T47D (cell line): ENCODE measurements at regions not wholly inside any gene's neighbourhood (a gene's known extent, or its start where the extent isn't known, plus 50 kb on each side); places are given as distances from the start of the nearest gene placed in this dataset.
"Not testable (repeated sequence)": the region's sequence is repeated elsewhere in the genome, so short reads cannot be mapped to it uniquely, and the experiment has no call there.

ENCODE experiments used
- DNase-seq, 2 experiments: peaks; one replicate each; pipeline versions ENCODE4 v3.0.0 to v3.0.0-alpha.2; 2011 to 2012; ENCODE audit warnings: low read depth in 1 of 2, low spot score in 1 of 2
- JUND ChIP-seq: IDR thresholded peaks from 2 replicates; pipeline ENCODE4 v1.6.1; 2012; ENCODE audit warnings: low read depth
- in situ Hi-C: cut with HindIII; loops from 2 replicates; pipeline ENCODE4 v1.10.0; 2016; ENCODE audit warnings: low sequenced_read_pairs, low pct_unique_long_range_greater_than_20kb

DNA sequence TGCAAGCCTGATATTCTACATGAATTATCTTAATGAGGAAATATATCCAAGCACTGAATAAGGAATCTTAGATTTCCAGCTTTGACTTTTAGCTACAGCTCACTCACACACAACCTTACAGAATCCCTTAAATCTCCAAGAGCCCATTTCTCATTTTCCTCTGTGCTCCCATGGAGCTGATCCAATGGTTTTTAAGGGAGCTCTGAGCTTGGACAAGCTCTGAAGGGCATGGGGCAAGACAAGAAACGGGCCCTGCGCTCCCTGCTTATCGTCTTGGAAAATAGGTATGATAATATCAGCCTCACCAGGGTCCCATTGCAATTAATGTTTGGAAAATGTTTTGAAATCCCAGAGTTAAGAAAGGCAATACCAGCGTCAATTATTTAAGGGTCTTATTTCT is 1021.7 kb downstream of the NR2F1-AS1 start:
- in situ Hi-C loops, result no loop called here
- DNase-seq, result no peak
- no peak for TF ChIP-seq JUND

DNA sequence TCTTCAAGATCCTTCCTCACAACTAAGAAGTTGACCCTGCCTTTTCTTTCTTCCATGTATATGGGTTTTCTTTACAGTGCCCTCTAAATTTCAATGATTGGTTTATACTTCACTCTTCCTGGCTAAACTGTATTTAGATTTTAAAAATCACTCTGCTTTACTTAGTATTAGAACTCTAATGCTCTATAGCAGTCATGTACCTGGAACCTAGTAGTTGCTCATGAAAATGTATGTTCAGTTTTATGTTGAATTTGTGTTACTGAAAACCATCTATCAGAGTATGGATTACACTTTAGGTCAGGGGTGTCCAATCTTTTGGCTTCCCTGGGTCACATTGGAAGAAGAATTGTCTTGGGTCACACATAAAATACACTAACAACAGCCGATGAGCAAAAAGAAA is 1024.3 kb downstream of the NR2F1-AS1 start:
- in situ Hi-C loops, result no loop called here
- no peak for DNase-seq
- TF ChIP-seq JUND, result no peak

DNA sequence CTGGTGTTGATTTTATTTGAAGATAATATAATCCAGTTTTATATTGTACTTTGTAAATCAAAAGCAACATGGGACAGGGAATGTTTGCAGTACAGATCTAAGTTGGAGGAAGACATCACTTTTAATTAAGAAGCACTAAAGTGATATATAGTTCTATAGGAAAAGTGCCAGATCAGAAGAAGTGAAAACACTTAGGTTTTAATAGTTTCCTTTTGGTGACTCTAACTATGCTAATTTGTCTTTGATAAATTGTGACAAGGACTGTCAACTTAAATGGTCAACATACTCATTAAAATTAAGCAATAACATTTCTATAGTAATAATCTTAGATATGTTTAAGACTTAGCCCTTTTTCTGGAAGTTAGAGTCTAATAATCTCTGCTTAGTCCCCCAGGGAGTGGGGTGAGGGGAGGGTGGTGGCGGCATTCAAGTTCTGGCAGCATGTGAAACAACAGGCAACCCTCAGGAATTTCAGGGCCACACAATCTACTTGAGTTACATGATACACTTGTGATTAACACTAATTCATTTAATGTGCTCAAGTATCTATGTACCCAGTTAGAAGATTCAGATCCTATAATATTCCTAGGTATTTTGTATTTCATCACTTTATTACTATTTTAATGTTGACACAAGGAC is 1026.5 kb downstream of the NR2F1-AS1 start:
- DNase-seq, result no peak
- in situ Hi-C loops, result no loop called here
- no peak for TF ChIP-seq JUND

DNA sequence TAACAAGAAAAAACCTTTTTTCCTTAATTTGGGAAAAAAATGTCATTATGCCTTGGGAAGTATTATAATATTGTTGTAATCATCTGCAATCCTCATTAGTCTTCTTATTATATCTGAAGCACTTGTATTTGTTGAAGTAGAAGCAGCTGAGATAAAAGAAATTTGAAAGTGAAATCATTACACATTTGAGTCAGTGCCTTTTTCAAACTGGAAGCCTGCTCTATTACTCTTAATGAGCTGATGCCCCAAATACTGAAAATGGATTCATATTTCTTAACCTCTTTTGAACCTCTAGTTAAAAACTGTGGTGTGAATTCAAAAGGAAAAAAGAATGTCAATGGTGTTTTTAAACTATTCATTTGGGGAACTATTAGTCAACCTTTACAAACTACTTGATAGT is 1027.7 kb downstream of the NR2F1-AS1 start:
- DNase-seq, result no peak
- in situ Hi-C loops, result no loop called here
- no peak for TF ChIP-seq JUND

DNA sequence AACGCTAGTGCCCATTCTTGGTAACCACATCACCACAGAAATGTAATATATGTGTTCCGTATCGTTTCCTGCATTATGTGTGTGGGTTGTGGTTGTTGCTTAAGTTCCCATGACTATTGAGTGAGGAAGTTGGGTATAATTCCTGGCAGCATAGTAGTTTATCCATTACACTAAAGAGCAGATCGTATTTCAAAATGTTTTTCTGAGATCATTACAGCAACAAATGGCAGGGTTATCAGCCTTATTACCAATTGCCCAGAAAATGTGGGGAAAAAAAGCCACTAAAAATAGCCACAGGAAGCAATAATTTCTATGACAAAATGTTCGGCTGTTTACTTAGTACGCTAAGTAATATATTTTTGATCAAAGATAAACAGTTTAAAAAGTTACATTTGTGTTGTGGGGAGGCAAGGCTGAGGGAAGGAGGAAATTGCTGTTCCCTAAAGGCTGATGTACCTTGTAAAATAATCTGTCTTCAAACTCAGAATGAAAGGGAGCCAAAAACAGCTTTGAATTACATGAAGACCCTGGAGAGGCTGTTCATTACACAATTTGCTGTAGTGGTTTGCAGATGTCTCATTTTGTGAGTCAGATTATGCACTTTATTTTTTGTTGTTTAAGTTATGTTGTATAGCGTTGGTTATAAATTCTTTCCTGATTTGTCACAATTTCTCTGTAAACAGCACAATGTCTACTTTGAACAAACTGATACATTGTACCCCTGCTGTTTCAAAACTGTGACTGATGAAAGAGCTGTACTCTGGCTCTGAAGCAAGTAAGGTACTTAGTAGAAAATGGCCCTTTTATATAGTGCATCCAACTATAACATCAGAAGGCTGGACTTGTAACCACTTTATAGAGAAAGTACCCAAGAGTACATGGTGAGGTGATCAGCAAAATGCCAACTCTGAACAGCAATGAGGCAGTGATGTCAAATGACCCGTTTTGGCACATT is 1028.5 kb downstream of the NR2F1-AS1 start:
- peak in 1 of 2 experiments; percentile 16 for DNase-seq
- in situ Hi-C loops, result no loop called here
- no peak; the same call in 1 of the 2 replicates for TF ChIP-seq JUND

DNA sequence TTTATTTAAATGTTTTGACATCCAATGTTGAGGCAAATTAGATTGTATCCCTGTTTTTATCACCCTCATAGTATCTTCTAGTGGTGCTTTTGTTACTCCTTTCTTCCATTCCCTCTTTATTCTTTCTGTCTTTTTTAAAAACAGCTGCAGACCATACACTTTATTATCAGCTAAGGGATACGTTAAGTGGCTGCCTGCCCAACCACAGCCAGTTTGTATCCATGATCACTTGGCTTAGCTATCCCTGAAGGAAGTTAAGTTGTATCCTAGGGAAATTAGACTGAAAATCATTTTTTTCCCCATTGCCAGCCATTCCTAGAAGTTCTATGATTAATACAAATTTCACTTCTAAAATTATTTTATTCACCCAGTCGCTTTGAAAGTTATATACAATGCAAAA is 1032.7 kb downstream of the NR2F1-AS1 start:
- in situ Hi-C loops, result no loop called here
- DNase-seq, result no peak
- no peak for TF ChIP-seq JUND

DNA sequence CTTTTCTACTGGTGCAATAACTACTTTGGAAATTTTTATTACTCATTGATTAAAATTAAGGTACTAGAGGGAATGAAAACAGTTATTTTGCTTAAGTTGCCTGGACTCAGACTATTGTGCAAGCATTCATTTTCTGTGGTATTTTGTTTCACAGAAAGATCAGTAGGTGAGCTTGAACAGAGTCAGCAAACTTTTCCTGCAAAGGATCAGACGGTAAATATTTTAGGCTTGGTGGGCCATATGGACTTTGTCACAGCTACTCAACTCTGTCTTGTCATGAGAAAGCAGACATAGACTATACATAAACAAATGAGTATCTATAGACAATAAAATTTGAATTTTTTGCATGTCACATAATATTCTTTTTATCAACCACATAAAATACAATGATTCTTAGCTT is 1036.4 kb downstream of the NR2F1-AS1 start:
- no peak for TF ChIP-seq JUND
- in situ Hi-C loops, result no loop called here
- no peak for DNase-seq

DNA sequence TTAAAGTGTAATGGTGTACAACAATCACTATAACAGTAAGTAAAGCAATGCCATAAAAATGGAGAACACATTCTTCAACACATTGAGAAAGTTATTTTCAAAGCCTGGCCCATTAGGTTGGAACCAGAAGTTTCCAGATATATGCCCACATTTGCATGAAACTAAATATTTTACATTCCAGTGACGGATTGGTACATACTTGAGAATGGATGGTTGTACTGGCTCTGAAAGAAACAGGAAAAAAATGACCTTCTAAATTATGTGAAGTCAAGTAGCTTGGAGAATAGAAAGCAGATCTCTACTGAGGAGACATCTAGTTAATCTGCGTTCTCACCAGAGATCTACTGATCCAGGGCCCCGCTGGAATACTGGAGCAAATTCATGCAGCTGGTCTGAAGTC is 1037.0 kb downstream of the NR2F1-AS1 start:
- TF ChIP-seq JUND, result no peak
- no peak for DNase-seq
- in situ Hi-C loops, result no loop called here

DNA sequence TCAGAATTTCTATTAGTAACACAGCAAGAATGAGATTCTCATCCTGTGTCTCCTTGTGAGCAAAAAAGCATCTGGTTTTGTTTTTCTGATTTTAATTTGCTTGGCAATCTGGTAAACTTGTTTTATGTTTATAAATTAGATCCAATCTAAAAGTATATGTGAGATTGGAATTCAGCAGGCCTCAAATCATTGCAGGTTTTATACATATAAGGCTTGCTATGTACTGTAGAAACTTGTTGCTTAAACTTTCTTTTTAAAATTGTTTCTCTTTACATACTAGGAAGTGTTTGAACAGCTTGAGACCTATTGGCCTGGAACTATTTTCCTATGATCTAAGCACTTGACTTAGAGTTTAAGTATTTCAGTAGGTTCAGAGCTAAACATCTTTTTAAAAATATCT is 1037.8 kb downstream of the NR2F1-AS1 start:
- in situ Hi-C loops, result no loop called here
- DNase-seq, result no peak
- TF ChIP-seq JUND, result no peak

DNA sequence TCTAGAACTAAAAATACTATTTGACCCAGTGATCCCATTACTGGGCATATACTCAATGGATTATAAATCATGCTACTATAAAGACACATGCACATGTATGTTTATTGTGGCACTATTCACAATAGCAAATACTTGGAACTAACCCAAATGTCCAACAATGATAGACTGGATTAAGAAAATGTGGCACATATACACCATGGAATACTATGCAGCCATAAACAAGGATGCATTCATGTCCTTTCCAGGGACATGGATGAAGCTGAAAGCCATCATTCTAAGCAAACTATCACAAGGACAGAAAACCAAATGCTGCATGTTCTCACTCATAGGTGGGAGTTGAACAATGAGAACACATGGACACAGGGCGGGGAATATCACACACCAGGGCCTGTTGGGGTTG is 1039.0 kb downstream of the NR2F1-AS1 start:
- DNase-seq, in situ Hi-C loops: not testable (repeated sequence)

DNA sequence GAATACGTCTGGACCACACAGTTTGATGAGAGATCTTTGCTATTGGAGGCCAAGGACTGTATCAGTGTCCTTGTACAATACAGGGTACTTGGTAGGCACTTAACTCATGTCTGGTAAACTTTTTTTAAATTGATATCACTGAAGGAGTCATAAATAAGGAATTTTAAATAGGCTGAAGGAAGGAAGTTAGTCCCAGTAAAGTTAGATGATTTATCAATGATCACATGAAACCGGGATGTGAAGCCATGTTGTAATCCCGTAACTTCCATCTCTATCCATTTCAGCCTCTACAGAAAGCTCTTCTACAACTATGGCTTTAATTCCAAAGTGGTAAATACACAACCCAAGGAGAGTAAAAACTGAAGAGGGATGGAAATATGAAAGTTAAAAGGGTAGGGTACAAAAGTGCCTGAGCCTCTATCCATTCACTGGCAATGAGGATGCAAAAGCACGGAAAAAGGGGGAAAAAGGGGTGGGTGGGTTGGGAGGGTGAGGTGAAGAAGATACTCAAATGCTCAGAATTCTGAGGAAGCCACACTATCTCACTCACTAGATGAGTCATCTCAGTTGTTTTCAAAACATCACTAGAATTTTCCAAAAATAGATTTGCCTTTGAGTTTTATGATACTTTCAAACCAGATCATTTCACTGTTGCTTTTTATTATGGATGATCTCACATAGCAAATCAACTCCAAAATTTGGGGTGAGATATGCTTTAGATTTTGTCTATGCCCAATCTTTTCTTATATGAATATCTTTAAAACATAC is 1053.5 kb downstream of the NR2F1-AS1 start:
- no peak for DNase-seq
- in situ Hi-C loops, result no loop called here
- no peak for TF ChIP-seq JUND

DNA sequence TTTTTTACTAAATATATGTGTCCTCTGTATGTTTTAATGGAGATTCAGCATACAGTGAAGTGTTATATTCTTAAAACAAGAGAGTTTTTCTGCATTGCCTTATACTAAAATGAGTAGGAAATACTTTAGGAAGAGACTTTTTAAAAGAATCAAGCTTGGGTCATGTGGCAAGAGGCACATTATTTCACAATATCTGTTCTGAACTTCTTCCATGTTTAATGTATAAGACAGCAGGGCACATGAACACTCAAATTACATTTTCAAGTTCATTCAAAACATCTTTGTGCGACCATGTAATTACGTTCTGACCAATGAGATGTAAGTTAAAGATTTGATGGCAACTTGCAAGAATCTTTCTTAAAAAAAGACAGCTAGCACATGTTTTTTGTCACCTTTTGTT is 1055.9 kb downstream of the NR2F1-AS1 start:
- TF ChIP-seq JUND, result no peak
- in situ Hi-C loops, result no loop called here
- DNase-seq, result no peak
